Fibroblast of mammary gland (primary cell): ENCODE measurements at regions not wholly inside any gene's neighbourhood (a gene's known extent, or its start where the extent isn't known, plus 50 kb on each side); places are given as distances from the start of the nearest gene placed in this dataset.
A peak's percentile ranks its signal among the peaks of the same experiment; 100 is the strongest.

Experiments
- DNase-seq: peaks from one replicate; pipeline ENCODE4 v3.0.0-alpha.2; 2010; ENCODE audit warnings: low read depth
- H3K4me3 ChIP-seq: 2 replicates; pipeline ENCODE4 v1.5.1; 2011; ENCODE audit warnings: low read depth, mild to moderate bottlenecking, low read length, moderate library complexity; ENCODE audit not compliant: control insufficient read depth
- TF ChIP-seq, protein P1 (sequence below): conservative IDR thresholded peaks from 2 replicates; pipeline ENCODE4 v1.5.1; 2011; ENCODE audit warnings: low read depth, low read length, inconsistent platforms; ENCODE audit not compliant: control insufficient read depth, insufficient read depth

DNA sequence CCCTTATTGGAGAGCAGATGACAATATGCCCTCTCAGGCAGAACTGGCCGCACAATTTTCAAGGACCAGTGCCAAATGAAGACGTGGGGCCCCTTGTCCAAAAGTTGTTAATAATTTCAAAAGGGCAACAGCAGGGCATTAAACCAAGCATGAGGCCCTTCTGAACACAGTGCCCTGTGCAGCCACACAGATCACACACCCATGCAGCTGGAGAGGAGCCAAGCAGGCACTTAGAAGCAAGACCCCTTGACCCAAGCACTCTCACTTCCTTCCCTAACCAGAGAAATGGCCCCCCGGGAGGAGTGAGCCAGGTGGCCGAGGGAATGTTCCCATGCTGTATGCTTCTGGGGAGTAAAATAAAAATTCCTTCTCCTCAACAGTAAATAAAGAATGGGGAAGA, 114.0 kb upstream of the TMPO start:
- H3K4me3 ChIP-seq, result no peak overlapping the region
- TF ChIP-seq, protein P1, sequence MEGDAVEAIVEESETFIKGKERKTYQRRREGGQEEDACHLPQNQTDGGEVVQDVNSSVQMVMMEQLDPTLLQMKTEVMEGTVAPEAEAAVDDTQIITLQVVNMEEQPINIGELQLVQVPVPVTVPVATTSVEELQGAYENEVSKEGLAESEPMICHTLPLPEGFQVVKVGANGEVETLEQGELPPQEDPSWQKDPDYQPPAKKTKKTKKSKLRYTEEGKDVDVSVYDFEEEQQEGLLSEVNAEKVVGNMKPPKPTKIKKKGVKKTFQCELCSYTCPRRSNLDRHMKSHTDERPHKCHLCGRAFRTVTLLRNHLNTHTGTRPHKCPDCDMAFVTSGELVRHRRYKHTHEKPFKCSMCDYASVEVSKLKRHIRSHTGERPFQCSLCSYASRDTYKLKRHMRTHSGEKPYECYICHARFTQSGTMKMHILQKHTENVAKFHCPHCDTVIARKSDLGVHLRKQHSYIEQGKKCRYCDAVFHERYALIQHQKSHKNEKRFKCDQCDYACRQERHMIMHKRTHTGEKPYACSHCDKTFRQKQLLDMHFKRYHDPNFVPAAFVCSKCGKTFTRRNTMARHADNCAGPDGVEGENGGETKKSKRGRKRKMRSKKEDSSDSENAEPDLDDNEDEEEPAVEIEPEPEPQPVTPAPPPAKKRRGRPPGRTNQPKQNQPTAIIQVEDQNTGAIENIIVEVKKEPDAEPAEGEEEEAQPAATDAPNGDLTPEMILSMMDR, result no peak
- DNase-seq, result no peak

DNA sequence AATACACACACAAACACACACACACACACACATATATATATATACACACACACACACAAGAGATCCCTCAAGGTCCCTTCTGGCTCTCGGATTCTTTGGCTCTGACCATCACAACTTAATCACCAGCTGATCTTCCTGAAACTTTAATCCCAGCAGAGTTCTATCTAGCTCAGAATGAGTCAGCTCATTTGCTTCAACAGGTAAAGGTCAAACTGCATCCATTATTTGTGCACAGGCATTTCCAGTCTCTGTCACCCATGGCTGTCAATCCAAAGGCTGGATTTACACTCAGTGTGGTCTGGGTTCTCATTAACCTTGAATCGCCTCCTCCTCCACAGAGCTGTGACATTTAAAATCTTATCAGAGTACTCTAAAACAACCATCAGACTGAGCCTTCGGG, 113.3 kb upstream of the TMPO start:
- peak; percentile 30 for DNase-seq
- TF ChIP-seq, protein P1, result no peak
- H3K4me3 ChIP-seq, result no peak overlapping the region

DNA sequence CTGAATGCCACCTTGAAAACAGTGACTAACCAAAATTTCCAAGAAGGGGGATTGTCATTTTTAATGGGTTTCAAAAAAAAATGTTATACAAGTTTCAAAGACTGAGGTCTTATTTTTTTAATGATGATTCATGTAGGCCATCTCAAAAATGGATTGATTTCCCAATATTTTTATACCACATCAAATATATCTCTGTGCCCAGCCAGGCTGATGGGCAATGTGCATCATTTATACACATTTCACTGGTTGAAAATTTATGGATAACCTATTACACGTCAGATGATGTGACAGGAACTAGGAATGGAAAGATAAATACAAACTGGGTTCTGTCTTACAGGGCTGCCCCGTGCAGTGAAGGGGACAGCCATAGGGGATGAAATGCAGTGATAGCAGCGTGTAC, 112.7 kb upstream of the TMPO start:
- no peak for DNase-seq
- no peak overlapping the region for H3K4me3 ChIP-seq
- TF ChIP-seq, protein P1, result no peak

DNA sequence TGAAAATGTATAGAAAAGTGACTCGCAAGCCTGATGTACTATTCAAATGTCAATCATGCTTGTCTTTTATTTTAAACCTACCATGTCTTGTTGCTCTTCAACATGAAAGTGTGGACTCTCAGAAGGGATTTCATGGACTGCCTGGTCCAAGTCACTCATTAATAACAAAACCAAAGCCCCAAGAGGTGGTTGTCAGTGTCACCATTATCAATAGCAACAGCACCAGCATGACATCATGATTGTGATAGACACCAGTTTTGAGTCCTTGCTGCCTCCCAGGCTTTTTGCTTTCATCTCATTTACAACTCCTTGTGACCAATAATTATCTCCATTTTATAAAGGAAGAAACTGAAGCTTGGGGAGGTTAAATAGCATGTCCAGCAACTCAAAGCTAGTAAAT, 112.0 kb upstream of the TMPO start:
- DNase-seq, result no peak
- H3K4me3 ChIP-seq, result no peak overlapping the region
- TF ChIP-seq, protein P1, result no peak

DNA sequence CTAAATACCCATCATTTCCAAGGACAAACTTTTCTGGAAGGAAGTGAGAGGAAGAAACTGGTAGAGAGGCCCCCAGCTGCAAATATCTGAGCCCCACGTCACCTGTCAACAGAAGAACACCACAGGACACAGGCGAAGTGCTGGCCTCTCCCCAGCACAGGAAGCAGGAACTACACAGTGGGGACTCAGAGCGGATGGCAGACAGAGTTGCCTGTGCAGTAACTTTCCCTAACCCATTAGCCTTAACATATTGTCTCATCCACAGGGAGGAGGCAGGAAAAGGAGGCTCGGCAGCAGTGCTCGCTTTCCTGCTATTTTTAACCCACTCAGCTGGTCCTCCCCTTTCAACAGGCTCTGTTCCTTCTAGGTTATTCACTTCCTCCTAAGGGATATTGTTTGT, 111.5 kb upstream of the TMPO start:
- TF ChIP-seq, protein P1, result no peak
- no peak overlapping the region for H3K4me3 ChIP-seq
- no peak for DNase-seq

DNA sequence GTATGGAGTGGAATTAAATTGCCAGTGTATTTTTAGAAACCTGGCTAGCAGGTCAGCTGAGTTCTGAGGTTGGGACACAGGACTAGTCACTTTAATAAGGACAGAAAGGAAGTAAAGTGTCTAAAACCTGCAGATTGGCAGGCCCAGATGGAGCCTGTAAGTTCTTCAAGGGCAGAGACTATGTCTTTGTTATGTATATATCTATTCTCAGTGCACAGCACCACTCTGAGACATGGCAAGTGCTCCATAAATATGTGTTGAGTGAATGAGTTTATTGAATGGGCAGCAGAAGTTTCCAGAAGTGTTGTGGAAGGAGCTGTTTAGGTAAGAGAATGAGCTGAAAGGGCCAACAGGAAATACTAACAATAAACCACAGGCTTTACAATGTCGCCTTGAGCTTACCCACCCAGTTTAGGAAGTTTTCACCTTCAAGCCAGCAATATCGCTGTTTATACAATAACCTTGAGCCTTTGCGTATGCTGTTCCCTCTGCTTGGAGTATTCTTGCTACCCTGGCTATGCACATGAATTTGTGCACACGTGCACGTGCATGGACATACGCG, 109.5 kb upstream of the TMPO start:
- H3K4me3 ChIP-seq, result no peak overlapping the region
- TF ChIP-seq, protein P1, result no peak
- no peak for DNase-seq

DNA sequence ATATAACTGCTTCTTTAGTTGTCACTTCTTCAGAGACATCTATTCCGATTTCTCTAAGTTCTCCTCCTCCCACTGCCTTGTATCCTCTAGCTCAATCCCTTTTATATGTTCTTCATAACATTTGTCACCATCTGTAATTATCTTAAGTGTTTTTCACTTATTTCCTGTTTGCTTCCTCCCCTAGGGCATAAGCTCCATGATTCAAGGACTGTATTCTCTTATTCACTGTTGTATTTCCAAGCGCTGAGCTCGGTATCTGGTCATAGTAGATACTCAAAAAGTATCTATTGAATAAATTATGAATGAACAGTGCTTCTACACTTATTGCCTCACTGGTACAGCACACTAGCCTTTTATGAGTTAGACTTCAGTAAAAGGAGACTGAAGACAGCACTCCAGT, 109.0 kb upstream of the TMPO start:
- H3K4me3 ChIP-seq, result no peak overlapping the region
- TF ChIP-seq, protein P1, result no peak
- no peak for DNase-seq
